Muscle of leg (tissue), 3 donors: ENCODE measurements at regions not wholly inside any gene's neighbourhood (a gene's known extent, or its start where the extent isn't known, plus 50 kb on each side); places are given as distances from the start of the nearest gene placed in this dataset.

Source experiments
- DNase-seq: peaks from one replicate; pipeline ENCODE4 v3.0.0; 2013
- H3K27ac ChIP-seq: one replicate; pipeline ENCODE4 v1.5.1; 2013; ENCODE audit warnings: mild to moderate bottlenecking, low read length, control low read depth
- H3K27me3 ChIP-seq: one replicate; pipeline ENCODE4 v1.6.1; 2013; ENCODE audit warnings: low read length; ENCODE audit not compliant: control insufficient read depth, insufficient read depth
- H3K36me3 ChIP-seq: one replicate; pipeline ENCODE4 v1.6.1; 2013; ENCODE audit warnings: low read length; ENCODE audit not compliant: control insufficient read depth, insufficient read depth
- H3K4me1 ChIP-seq: one replicate; pipeline ENCODE4 v1.6.1; 2013; ENCODE audit warnings: low read length; ENCODE audit not compliant: control insufficient read depth, insufficient read depth
- H3K4me3 ChIP-seq: one replicate; pipeline ENCODE4 v1.5.1; 2013; ENCODE audit warnings: low read length, control low read depth
- H3K9me3 ChIP-seq: replicated peaks from 2 replicates; pipeline ENCODE4 v1.6.1; 2013; ENCODE audit warnings: low read depth, low read length; ENCODE audit not compliant: control insufficient read depth
- WGBS: methylation state at CpG from one replicate; pipeline ENCODE4 v1.1.5; 2013; ENCODE audit warnings: missing lambda C conversion rate; ENCODE audit not compliant: insufficient coverage; 5-methylcytosine and 5-hydroxymethylcytosine counted together

DNA sequence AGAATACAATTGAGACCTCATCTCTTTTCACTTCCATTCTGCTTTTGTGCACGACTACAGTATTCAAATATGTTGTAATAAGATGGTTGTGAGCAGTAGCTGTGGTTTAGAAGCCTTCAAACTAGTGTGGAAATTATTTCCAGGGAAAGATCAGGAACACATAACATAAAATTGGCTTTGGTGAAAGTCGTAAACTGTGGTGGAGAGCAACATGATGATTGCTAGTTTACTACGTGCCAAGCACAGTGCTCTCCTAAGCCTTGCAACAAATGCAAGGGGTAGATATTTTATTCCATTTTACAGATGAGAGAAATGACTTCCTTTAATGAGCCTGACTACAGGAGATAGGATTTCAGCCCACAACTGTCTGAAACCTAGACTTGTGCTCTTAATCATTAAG lies 172.4 kb upstream of the LMNTD1 start:
- no peak overlapping the region for H3K4me3 ChIP-seq
- H3K27me3 ChIP-seq, result no peaks in the 10 kb centered on the region
- H3K4me1 ChIP-seq, result peaks cover 12% of the 10 kb centered on the region
- no peaks in the 10 kb centered on the region for H3K9me3 ChIP-seq
- H3K36me3 ChIP-seq, result no peaks in the 10 kb centered on the region
- WGBS, result 28% methylated on average over 2 of the region's 3 CpGs
- H3K27ac ChIP-seq, result peak overlapping the region; percentile 75
- DNase-seq, result peak; percentile 86

DNA sequence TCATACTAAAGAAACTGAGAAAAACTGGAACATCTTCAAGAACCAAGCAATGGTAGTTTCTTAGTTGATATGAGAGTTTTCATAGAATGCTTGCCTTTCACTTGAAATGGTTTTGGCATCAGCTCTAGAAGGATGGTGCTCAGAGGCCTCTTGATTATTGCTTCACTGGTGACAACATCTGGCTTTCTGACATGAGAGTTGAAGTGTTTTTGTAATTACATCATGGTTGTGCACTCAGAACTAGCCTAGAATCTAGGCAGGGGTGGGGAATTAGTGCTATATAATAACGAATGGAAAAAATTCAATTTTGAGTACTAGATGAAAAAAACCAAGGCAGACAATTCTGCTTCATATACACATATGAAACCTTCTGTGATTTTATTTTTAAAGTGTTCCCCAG lies 172.8 kb upstream of the LMNTD1 start:
- DNase-seq, result peak; percentile 98
- H3K9me3 ChIP-seq, result no peaks in the 10 kb centered on the region
- H3K4me1 ChIP-seq, result peaks cover 12% of the 10 kb centered on the region
- no peaks in the 10 kb centered on the region for H3K27me3 ChIP-seq
- WGBS, result no CpG with 5 or more reads among the region's 1 CpG
- H3K36me3 ChIP-seq, result no peaks in the 10 kb centered on the region
- H3K27ac ChIP-seq, result peak overlapping the region; percentile 75
- H3K4me3 ChIP-seq, result no peak overlapping the region

DNA sequence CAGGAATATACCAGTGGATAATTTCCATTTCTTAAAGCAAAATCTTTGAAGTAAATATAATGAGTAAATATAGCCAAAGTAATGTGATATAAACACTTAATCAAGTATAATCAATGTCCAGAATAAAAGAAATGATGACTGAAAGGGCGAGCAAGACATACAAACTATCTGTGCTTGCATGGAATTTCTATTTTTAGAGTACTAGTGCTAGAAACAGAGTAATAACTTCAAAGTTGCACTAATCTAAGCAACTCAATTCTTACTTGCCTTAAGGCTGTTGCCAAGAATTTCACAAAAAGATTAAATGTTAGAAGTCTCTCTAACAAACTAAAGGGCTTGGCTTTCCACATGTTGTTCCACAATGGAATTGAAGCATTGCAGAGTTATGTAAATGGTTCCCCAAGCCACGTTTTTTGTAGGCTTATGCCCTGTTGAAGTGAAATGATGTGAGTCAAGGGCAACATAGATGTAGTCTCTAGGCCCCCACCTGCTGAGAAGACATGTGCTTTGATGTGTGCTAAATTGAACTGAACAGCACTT lies 175.0 kb upstream of the LMNTD1 start:
- DNase-seq, result peak; percentile 30
- Histone ChIP-seq H3K9me3 (no peaks in the 10 kb centered on the region), H3K27me3 (no peaks in the 10 kb centered on the region), H3K4me3 (no peak overlapping the region), H3K27ac (no peak overlapping the region), H3K4me1 (peaks cover 11% of the 10 kb centered on the region), H3K36me3 (no peaks in the 10 kb centered on the region)
- no CpG with 5 or more reads among the region's 2 CpGs for WGBS

DNA sequence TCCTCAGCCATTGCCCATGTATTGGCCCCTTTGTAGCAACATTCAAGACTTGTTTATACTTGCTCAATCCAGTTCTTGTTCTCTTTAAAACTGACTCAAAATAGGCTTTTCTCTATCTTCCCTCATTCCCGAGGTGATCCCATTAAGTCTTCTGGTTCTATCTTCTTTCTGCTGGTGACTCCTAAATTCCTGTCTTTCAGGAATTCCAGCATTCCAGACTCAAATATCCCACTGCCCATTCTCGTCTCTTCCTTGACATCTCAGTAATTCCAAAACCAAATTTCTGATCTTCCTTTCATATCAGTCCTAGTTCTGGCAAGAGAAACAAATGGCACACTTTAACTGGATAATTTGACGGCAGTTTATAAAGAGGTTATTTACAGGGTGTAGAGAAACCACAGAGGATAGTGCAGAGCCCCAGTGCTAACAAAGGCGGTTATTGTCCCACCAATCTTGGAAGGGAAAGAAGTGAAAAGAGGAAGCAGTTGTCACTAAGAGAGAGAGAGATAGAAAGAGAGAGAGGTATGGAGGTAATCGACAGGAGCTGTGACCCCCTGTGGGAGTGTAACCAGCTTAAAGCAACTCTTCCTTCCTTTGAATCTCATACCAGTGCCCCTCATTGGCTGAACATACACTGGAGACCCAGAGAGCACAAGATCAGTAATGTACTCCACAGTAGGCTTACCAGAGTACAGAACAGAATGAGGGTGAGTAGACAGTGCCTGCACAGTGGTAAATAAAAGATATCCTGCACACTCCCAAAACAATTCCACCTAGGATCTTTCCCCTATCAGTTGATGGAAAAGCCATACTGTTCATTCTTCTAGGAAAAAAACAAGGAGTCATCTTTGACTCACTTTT lies 177.6 kb upstream of the LMNTD1 start:
- Histone ChIP-seq H3K4me3 (no peak overlapping the region), H3K36me3 (no peaks in the 10 kb centered on the region), H3K4me1 (peaks cover 3% of the 10 kb centered on the region), H3K9me3 (no peaks in the 10 kb centered on the region), H3K27ac (no peak overlapping the region), H3K27me3 (no peaks in the 10 kb centered on the region)
- no peak for DNase-seq
- WGBS, result 71% methylated on average over 3 of the region's 5 CpGs

DNA sequence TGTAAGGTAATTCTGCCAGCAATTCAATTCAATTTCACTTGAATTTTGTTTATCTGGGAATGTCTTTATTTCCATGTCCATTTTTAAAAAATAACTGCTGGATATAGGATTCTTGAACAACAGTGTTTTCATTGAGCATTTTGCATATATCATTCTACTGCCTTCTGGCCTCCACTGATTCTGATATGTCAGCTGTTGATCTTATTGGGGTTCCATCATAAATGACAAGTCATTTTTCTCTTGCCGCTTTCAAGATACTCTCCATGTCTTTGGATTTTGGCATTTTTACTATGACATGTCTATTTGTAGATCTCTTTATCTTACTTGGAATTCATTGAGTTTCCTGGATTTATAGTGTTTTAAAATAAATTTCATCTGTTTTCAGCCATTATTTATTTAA lies 180.5 kb upstream of the LMNTD1 start:
- no peak overlapping the region for H3K27ac ChIP-seq
- WGBS, result no CpG with 5 or more reads among the region's 1 CpG
- DNase-seq, result no peak

DNA sequence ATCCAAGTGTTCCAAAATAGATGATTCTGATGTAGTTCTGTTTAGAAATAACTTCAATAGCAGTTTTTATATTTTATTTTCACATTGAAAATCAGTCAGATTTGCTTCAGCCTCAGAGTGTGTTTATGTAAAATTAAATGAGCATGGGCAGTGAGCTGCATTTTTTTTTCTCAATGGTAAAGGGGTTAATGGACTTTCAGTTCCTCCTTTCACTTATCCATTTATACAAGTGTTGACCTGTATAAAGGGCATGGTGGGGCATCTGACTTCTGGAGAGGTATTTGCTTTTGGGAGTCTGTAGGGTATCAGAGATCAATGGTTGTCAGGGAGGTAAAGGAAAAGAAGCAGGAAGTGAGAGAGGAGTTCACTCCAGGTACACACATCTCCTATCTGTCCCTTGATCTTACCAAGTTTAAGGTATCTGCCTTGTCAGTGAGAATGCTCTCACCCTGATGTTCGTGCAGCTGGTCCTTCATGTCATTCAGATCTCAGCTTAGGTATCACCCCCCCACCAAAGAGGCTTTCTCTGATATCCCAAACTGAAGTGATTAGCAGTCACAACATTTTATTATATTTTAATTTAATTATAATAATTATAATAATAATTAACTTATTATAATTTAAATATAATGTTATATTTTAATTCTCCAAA lies 181.6 kb upstream of the LMNTD1 start:
- no peak for DNase-seq
- H3K9me3 ChIP-seq, result no peaks in the 10 kb centered on the region
- H3K27ac ChIP-seq, result no peak overlapping the region
- H3K27me3 ChIP-seq, result no peaks in the 10 kb centered on the region
- H3K4me3 ChIP-seq, result no peak overlapping the region
- no CpG with 5 or more reads among the region's 1 CpG for WGBS
- no peaks in the 10 kb centered on the region for H3K4me1 ChIP-seq
- H3K36me3 ChIP-seq, result no peaks in the 10 kb centered on the region

More for the DNA sequence above, 180.5 kb upstream of the LMNTD1 start:
- no peak overlapping the region for H3K4me3 ChIP-seq
- no peaks in the 10 kb centered on the region for H3K9me3 ChIP-seq
- H3K27me3 ChIP-seq, result no peaks in the 10 kb centered on the region
- no peaks in the 10 kb centered on the region for H3K36me3 ChIP-seq
- H3K4me1 ChIP-seq, result no peaks in the 10 kb centered on the region

DNA sequence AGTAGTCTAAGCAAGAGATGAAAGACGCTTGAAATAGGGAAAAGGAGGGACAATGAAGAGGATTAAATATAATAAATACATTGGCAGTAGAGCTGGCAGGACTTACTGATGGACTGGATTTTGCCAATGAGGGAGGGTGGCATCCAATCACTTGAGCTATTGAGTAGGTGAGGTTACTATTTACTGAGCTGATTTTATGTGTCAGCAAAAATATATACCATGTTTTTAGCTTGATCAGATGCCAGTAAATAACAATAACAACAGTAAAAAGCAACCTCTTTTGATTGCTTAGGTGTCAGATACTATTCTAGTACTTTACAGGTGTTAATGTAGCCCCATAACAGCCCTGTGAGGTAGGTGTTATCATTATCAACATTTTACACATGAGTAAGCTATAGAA lies 187.5 kb upstream of the LMNTD1 start:
- Histone ChIP-seq H3K9me3 (no peaks in the 10 kb centered on the region), H3K4me1 (no peaks in the 10 kb centered on the region), H3K27ac (no peak overlapping the region), H3K4me3 (no peak overlapping the region), H3K36me3 (no peaks in the 10 kb centered on the region), H3K27me3 (no peaks in the 10 kb centered on the region)
- 100% methylated on average over 1 of the region's 1 CpG for WGBS
- no peak for DNase-seq

DNA sequence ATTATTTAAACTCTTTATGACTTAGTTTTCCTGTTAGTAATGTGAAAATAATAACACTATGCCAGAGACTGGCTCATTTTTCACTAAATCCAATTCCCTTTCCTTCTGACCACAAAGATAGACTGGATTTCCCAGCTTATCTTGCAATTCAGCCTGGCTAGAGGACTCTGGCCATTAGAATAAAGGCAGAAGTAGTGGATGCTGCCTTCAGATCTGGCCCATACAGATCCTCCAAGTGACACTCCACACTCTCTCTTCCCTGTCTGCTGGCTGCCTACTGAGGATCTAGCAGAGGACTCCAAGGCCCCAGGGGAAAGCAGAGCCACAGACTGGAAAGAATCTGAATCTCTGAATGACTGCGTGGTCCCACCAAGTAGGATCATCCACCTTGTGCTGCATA lies 188.8 kb upstream of the LMNTD1 start:
- no peaks in the 10 kb centered on the region for H3K27me3 ChIP-seq
- H3K36me3 ChIP-seq, result no peaks in the 10 kb centered on the region
- no peak overlapping the region for H3K4me3 ChIP-seq
- no peaks in the 10 kb centered on the region for H3K9me3 ChIP-seq
- DNase-seq, result no peak
- H3K27ac ChIP-seq, result no peak overlapping the region
- no CpG with 5 or more reads among the region's 1 CpG for WGBS
- H3K4me1 ChIP-seq, result no peaks in the 10 kb centered on the region

DNA sequence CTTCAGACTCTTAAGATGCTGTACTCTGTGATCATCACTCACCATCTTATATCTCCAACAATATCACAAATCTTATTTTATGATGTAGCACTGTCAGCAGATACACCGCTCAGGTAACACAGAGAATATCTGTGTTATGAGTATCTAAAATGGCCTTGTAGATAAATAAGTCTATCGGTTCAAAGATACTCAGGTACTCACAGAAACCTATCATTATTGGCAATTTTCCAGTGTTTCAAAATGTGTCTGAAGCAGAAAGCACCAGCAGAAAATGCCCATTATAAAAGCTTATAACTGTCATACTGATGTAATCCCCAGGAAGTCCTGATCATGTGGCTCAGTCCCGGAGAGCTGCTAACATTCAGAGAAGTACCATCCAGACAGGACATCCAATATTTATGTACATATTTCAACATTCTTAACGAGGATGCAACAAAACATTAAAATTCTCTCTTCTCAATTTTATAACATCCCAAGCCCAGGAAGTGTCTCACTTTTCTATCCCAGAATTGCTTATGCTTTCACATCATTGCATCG lies 190.7 kb upstream of the LMNTD1 start:
- no peak for DNase-seq
- no peaks in the 10 kb centered on the region for H3K9me3 ChIP-seq
- no peaks in the 10 kb centered on the region for H3K27me3 ChIP-seq
- H3K36me3 ChIP-seq, result no peaks in the 10 kb centered on the region
- 68% methylated on average over 2 of the region's 5 CpGs for WGBS
- no peaks in the 10 kb centered on the region for H3K4me1 ChIP-seq
- no peak overlapping the region for H3K27ac ChIP-seq
- H3K4me3 ChIP-seq, result no peak overlapping the region

DNA sequence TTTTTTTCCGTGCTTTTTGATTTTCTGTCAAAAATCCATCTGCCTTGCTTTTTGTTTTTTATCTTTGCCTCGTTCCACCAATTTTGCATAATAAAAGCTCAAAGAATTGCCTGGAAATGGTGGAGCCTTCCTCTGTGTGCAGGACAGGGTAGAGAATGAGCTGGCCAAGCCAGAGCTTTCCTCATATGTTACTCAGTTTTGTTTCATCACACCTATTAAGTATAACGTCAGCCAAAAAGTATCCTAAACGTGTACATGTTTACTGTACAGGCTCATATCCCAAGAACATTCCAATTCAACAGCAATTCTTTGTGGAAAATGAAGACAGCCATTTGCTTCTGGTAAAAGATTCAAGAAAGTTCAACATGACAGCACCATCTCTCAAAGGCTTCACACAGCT lies 191.2 kb upstream of the LMNTD1 start:
- no peaks in the 10 kb centered on the region for H3K36me3 ChIP-seq
- H3K27me3 ChIP-seq, result no peaks in the 10 kb centered on the region
- WGBS, result no CpG with 5 or more reads among the region's 4 CpGs
- H3K4me1 ChIP-seq, result no peaks in the 10 kb centered on the region
- no peak for DNase-seq
- H3K9me3 ChIP-seq, result no peaks in the 10 kb centered on the region
- H3K4me3 ChIP-seq, result no peak overlapping the region
- no peak overlapping the region for H3K27ac ChIP-seq
